ENCODE measurements at regions not wholly inside any gene's neighbourhood (a gene's known extent, or its start where the extent isn't known, plus 50 kb on each side); places are given as distances from the start of the nearest gene placed in this dataset.

- TF ChIP-seq SMC3 (IDR thresholded peaks at IDR 0.05; ENCODE audit: low read depth, low read length): no peak
These were observed 320.2 kb upstream of the CLNK start (continued) for GRCh38 chr4:11004818-11005217.

- Histone ChIP-seq H3K27ac (ENCODE audit: low read depth in 2 of 2, low read length in 1 of 2) (no peak overlapping the region), H3K4me2 (no peak overlapping the region), H3F3A (replicated peaks; ENCODE audit: insufficient read depth) (no peaks in the 10 kb centered on the region), H3K9ac (no peak overlapping the region), H2AFZ (ENCODE audit: low read depth) (no peak overlapping the region), H3K4me1 (ENCODE audit: control insufficient read depth in 1 of 2, insufficient read depth in 2 of 2, low read depth in 1 of 2, low read length in 1 of 2) (no peaks in the 10 kb centered on the region), H3K4me3 (ENCODE audit: low read depth in 2 of 2, low read length in 1 of 2) (no peak overlapping the region), H4K20me1 (ENCODE audit: insufficient read depth) (no peaks in the 10 kb centered on the region), H3K9me2 (no peaks in the 10 kb centered on the region), H3K27me3 (ENCODE audit: insufficient read depth) (no peaks in the 10 kb centered on the region), H3K79me2 (ENCODE audit: insufficient read depth) (no peaks in the 10 kb centered on the region), H3K36me3 (replicated peaks in 1 of 2; ENCODE audit: control insufficient read depth in 1 of 2, insufficient read depth in 2 of 2, low read length in 1 of 2) (no peaks in the 10 kb centered on the region), H3K9me3 (no peaks in the 10 kb centered on the region)
- TF ChIP-seq RAD21 (IDR thresholded peaks at IDR 0.05; ENCODE audit: low read length) (no peak), JUND (IDR thresholded peaks at IDR 0.05) (no peak), TAF1 (IDR thresholded peaks at IDR 0.05; ENCODE audit: borderline replicate concordance, low read depth, low read length) (no peak), RXRA (IDR thresholded peaks at IDR 0.05; ENCODE audit: borderline replicate concordance, low read depth) (no peak), NRF1 (IDR thresholded peaks at IDR 0.05; ENCODE audit: low read depth, low read length) (no peak), POLR2AphosphoS5 (IDR thresholded peaks at IDR 0.05; ENCODE audit: low read depth, low read length) (no peak), GABPA (IDR thresholded peaks at IDR 0.05; ENCODE audit: low read depth) (no peak), EZH2phosphoT487 (IDR thresholded peaks at IDR 0.05; ENCODE audit: borderline replicate concordance, low read depth) (no peak), TCF12 (IDR thresholded peaks at IDR 0.05) (no peak), FOXJ3 (CRISPR knock-in tag; IDR thresholded peaks at IDR 0.05) (no peak), SIN3A (IDR thresholded peaks at IDR 0.05; ENCODE audit: borderline replicate concordance, low read depth, low read length) (no peak), ZBTB33 (IDR thresholded peaks at IDR 0.05; ENCODE audit: borderline replicate concordance, low read depth) (no peak), GATA2 (CRISPR knock-in tag; IDR thresholded peaks at IDR 0.05) (no peak), SMC3 (IDR thresholded peaks at IDR 0.05; ENCODE audit: low read depth, low read length) (no peak), RFX5 (IDR thresholded peaks at IDR 0.05; ENCODE audit: low read length) (no peak), MXI1 (IDR thresholded peaks at IDR 0.05; ENCODE audit: low read depth, low read length) (no peak), RCOR1 (IDR thresholded peaks at IDR 0.05; ENCODE audit: low read length) (no peak), ELF1 (IDR thresholded peaks at IDR 0.05) (no peak)
- TF ChIP-seq, protein P1, sequence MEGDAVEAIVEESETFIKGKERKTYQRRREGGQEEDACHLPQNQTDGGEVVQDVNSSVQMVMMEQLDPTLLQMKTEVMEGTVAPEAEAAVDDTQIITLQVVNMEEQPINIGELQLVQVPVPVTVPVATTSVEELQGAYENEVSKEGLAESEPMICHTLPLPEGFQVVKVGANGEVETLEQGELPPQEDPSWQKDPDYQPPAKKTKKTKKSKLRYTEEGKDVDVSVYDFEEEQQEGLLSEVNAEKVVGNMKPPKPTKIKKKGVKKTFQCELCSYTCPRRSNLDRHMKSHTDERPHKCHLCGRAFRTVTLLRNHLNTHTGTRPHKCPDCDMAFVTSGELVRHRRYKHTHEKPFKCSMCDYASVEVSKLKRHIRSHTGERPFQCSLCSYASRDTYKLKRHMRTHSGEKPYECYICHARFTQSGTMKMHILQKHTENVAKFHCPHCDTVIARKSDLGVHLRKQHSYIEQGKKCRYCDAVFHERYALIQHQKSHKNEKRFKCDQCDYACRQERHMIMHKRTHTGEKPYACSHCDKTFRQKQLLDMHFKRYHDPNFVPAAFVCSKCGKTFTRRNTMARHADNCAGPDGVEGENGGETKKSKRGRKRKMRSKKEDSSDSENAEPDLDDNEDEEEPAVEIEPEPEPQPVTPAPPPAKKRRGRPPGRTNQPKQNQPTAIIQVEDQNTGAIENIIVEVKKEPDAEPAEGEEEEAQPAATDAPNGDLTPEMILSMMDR (IDR thresholded peaks at IDR 0.05): no peak
- TF ChIP-seq, protein P2, sequence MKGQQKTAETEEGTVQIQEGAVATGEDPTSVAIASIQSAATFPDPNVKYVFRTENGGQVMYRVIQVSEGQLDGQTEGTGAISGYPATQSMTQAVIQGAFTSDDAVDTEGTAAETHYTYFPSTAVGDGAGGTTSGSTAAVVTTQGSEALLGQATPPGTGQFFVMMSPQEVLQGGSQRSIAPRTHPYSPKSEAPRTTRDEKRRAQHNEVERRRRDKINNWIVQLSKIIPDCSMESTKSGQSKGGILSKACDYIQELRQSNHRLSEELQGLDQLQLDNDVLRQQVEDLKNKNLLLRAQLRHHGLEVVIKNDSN (IDR thresholded peaks at IDR 0.05; ENCODE audit: borderline replicate concordance, low read depth): no peak
- DNase-seq: no peak
- WGBS (ENCODE audit: low lambda C conversion rate): 0% methylated on average over 2 of the region's 2 CpGs
- ChIA-PET POLR2A (no interaction called here), CTCF (no interaction called here)
These were observed 318.4 kb upstream of the CLNK start for GRCh38 chr4:11002961-11003360.

Data from SK-N-SH (cell line).